GM12878 (cell line): ENCODE measurements at regions not wholly inside any gene's neighbourhood (a gene's known extent, or its start where the extent isn't known, plus 50 kb on each side); places are given as distances from the start of the nearest gene placed in this dataset.

Experiments
- ATAC-seq: fragments of 200-7000 bp; cut with Tn5 transposase; 3 replicates; pipeline ENCODE4 v1.9.1; 2020; ENCODE audit warnings: mild to moderate bottlenecking, moderate library complexity
- BruUV-seq: library from RNA; stranded (reverse); fragments of 400-500 nt; replicated peaks from 2 replicates; lab custom pipeline; 2021; lab: Mats Ljungman, UMichigan
- CTCF ChIA-PET: fragments of 300-600 bp; sonication (Branson Sonifier 250); formaldehyde crosslinking; extraction: SDS; loops from one replicate; lab custom pipeline; 2021; ENCODE audit warnings: inconsistent platforms; lab: Yijun Ruan, JAX
- POLR2A ChIA-PET: fragments of 350-600 bp; formaldehyde crosslinking; extraction: SDS; loops from one replicate; lab custom pipeline; 2021; ENCODE audit warnings: inconsistent platforms; lab: Charles Lee
- RAD21 ChIA-PET: fragments of 300-600 bp; sonication (Branson Sonifier 250); formaldehyde crosslinking; loops from one replicate; lab custom pipeline; 2023; ENCODE audit warnings: antibody characterized with exemption; ENCODE audit not compliant: unreplicated experiment; lab: Charles Lee
- SMC1A ChIA-PET: fragments of 300-600 bp; sonication (Branson Sonifier 250); formaldehyde crosslinking; loops from one replicate; lab custom pipeline; 2023; ENCODE audit not compliant: unreplicated experiment, uncharacterized antibody; lab: Charles Lee
- DNase-seq: peaks from one replicate; pipeline ENCODE4 v3.0.0-alpha.2; 2011; ENCODE audit warnings: low read depth, low spot score
- FAIRE-seq: peaks from 3 replicates; lab custom pipeline; 2011; peaks lifted over from hg19 to GRCh38; lab: Jason Lieb, UNC
- H2AFZ ChIP-seq: 2 replicates; pipeline ENCODE4 v1.6.0; 2011; ENCODE audit warnings: low read depth, low read length, control low read depth; ENCODE audit not compliant: control insufficient read depth
- H3K27ac ChIP-seq: 2 replicates; pipeline ENCODE4 v1.5.1; 2011; ENCODE audit warnings: control low read depth; ENCODE audit not compliant: control insufficient read depth, insufficient read depth
- H3K27me3 ChIP-seq, 2 experiments: replicated peaks in 1 of 2; 2 replicates each; pipeline versions ENCODE4 v1.6.0 to v1.6.1; 2011; ENCODE audit warnings: low read length in 1 of 2; ENCODE audit not compliant: control insufficient read depth in 2 of 2, insufficient read depth in 2 of 2
- H3K36me3 ChIP-seq, 2 experiments: 2 replicates each; pipeline ENCODE4 v1.5.1; 2011; ENCODE audit warnings: low read length in 1 of 2; ENCODE audit not compliant: control insufficient read depth in 2 of 2, insufficient read depth in 2 of 2
- H3K4me1 ChIP-seq: 2 replicates; pipeline ENCODE4 v1.6.1; 2011; ENCODE audit warnings: mild to moderate bottlenecking, low read length, moderate library complexity, mixed read lengths; ENCODE audit not compliant: control insufficient read depth, insufficient read depth
- H3K4me2 ChIP-seq: 2 replicates; pipeline ENCODE4 v1.6.0; 2011; ENCODE audit warnings: control low read depth; ENCODE audit not compliant: control insufficient read depth, insufficient read depth
- H3K4me3 ChIP-seq: fragments of 200-600 bp; sonication (generic); 2 replicates; pipeline ENCODE4 v1.5.1; 2016
- H3K79me2 ChIP-seq: 2 replicates; pipeline ENCODE4 v1.6.0; 2011; ENCODE audit warnings: low read length; ENCODE audit not compliant: control insufficient read depth, insufficient read depth
- H3K9ac ChIP-seq: 2 replicates; pipeline ENCODE4 v1.8.0; 2011; ENCODE audit warnings: low read length, control low read depth, mixed read lengths; ENCODE audit not compliant: control insufficient read depth, insufficient read depth
- H3K9me3 ChIP-seq: replicated peaks from 3 replicates; pipeline ENCODE4 v1.5.1; 2011; ENCODE audit warnings: mild to moderate bottlenecking, low read length; ENCODE audit not compliant: control insufficient read depth, insufficient read depth
- H4K20me1 ChIP-seq: 2 replicates; pipeline ENCODE4 v1.6.0; 2011; ENCODE audit not compliant: control insufficient read depth, insufficient read depth
- ATF7 ChIP-seq: fragments of 450-650 bp; IDR thresholded peaks from 2 replicates; pipeline ENCODE4 v1.6.1; 2016; ENCODE audit warnings: low read depth, mild to moderate bottlenecking
- BCL11A ChIP-seq: IDR thresholded peaks from 2 replicates; pipeline ENCODE4 v1.6.1; 2011; ENCODE audit warnings: low read depth, low read length
- CHD1 ChIP-seq: IDR thresholded peaks from 2 replicates; pipeline ENCODE4 v1.6.1; 2012; ENCODE audit warnings: low read depth, low read length, improper control_type of control experiment
- DPF2 ChIP-seq: fragments of 450-650 bp; IDR thresholded peaks from 2 replicates; pipeline ENCODE4 v1.6.1; 2017; ENCODE audit warnings: mild to moderate bottlenecking
- EP300 ChIP-seq, 2 experiments: fragments of 150-350 bp in 1 of 2; IDR thresholded peaks; 2 replicates each; pipeline ENCODE4 v1.6.1; 2011 to 2012; ENCODE audit warnings: low read depth in 2 of 2, low read length in 2 of 2, borderline replicate concordance in 1 of 2, improper control_type of control experiment in 1 of 2, inconsistent platforms in 1 of 2; ENCODE audit not compliant: control insufficient read depth in 1 of 2
- GATAD2B ChIP-seq: fragments of 450-650 bp; conservative IDR thresholded peaks from 2 replicates; pipeline ENCODE4 v1.6.1; 2017; ENCODE audit warnings: low read depth, mild to moderate bottlenecking, moderate library complexity
- IKZF2 ChIP-seq, 2 experiments: fragments of 450-650 bp; IDR thresholded peaks; 2 replicates each; pipeline ENCODE4 v1.6.1; 2017; ENCODE audit warnings: mild to moderate bottlenecking in 2 of 2, moderate library complexity in 2 of 2
- IRF4 ChIP-seq: IDR thresholded peaks from 2 replicates; pipeline ENCODE4 v1.6.1; 2011; ENCODE audit warnings: low read depth, low read length
- JUND ChIP-seq: IDR thresholded peaks from 2 replicates; pipeline ENCODE4 v1.6.1; 2012; ENCODE audit warnings: low read depth, mild to moderate bottlenecking, low read length, improper control_type of control experiment, moderate library complexity
- RUNX3 ChIP-seq: IDR thresholded peaks from 2 replicates; pipeline ENCODE4 v1.6.1; 2012; ENCODE audit warnings: low read length, inconsistent platforms
- ZNF274 ChIP-seq: IDR thresholded peaks from one replicate; pipeline ENCODE4 v1.8.0; 2011; ENCODE audit not compliant: insufficient read length, insufficient read depth
- WGBS: methylation state at CpG from one replicate; pipeline ENCODE4 v1.1.6; 2016; ENCODE audit warnings: low lambda C conversion rate; ENCODE audit not compliant: insufficient replicate concordance, insufficient coverage; ENCODE audit errors: missing lambda C conversion rate; 5-methylcytosine and 5-hydroxymethylcytosine counted together
- in situ Hi-C: fragments of 300-500 bp; cut with MboI; formaldehyde crosslinking; loops from 9 replicates; pipeline ENCODE4 v1.14.3; 2018; ENCODE audit warnings: mixed read lengths
- intact Hi-C: fragments of 100-400 bp; cut with micrococcal nuclease; formaldehyde crosslinking; loops from one replicate; pipeline ENCODE4 v1.14.2; 2022; ENCODE audit not compliant: unreplicated experiment
- TF ChIP-seq, protein P1 (sequence below): IDR thresholded peaks from 2 replicates; pipeline ENCODE4 v1.6.1; 2012; ENCODE audit warnings: improper control_type of control experiment, low read depth, low read length; ENCODE audit not compliant: insufficient replicate concordance
- TF ChIP-seq, protein P2 (sequence below): fragments of 150-350 bp; IDR thresholded peaks from 2 replicates; pipeline ENCODE4 v1.6.1; 2014; ENCODE audit warnings: mild to moderate bottlenecking, low read depth, low read length

DNA sequence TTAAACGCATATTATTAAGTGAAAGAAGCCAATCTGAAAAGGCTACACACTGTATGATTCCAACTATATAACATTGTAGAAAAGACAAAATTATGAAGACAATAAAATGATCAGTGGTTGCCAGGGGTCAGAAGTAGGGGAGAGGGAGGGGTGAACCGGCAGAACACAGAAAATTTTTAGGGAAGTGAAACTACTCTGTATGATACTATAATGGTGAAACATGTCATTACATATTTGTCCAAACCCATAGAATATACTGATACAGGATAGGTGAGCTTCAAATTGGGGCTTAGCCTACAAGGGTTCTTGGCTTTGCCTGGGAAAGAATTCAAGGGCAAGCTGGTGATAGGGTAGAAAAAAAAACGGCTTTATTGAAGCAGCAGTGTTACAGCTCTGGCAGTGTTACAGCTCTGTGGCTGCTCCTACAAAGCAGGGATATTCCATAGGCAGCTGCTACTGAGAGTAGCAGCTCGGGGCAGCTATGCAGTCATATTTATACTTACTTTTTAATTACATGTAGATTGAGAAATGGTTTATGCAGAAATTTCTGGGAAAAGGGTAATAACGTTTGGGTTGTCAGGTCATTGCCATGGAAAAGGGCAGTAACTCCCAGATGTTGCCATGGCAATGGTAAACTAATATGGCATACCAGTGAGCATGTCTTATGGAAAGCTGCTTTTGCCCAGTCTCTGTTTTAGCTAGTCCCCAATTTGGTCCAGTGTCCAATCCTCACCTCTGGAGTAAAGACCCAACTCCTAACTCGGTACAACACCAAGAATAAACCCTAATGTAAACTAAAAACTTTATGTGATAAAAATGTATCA, 125.1 kb upstream of the SLC25A36 start:
- ATAC-seq = peak; percentile 100
- TF ChIP-seq IRF4 = 0 out of 2 replicates have a peak, but pooled peaks have one; percentile 45
- TF ChIP-seq BCL11A = 0 out of 2 replicates have a peak, but pooled peaks have one; percentile 12
- TF ChIP-seq, protein P1, sequence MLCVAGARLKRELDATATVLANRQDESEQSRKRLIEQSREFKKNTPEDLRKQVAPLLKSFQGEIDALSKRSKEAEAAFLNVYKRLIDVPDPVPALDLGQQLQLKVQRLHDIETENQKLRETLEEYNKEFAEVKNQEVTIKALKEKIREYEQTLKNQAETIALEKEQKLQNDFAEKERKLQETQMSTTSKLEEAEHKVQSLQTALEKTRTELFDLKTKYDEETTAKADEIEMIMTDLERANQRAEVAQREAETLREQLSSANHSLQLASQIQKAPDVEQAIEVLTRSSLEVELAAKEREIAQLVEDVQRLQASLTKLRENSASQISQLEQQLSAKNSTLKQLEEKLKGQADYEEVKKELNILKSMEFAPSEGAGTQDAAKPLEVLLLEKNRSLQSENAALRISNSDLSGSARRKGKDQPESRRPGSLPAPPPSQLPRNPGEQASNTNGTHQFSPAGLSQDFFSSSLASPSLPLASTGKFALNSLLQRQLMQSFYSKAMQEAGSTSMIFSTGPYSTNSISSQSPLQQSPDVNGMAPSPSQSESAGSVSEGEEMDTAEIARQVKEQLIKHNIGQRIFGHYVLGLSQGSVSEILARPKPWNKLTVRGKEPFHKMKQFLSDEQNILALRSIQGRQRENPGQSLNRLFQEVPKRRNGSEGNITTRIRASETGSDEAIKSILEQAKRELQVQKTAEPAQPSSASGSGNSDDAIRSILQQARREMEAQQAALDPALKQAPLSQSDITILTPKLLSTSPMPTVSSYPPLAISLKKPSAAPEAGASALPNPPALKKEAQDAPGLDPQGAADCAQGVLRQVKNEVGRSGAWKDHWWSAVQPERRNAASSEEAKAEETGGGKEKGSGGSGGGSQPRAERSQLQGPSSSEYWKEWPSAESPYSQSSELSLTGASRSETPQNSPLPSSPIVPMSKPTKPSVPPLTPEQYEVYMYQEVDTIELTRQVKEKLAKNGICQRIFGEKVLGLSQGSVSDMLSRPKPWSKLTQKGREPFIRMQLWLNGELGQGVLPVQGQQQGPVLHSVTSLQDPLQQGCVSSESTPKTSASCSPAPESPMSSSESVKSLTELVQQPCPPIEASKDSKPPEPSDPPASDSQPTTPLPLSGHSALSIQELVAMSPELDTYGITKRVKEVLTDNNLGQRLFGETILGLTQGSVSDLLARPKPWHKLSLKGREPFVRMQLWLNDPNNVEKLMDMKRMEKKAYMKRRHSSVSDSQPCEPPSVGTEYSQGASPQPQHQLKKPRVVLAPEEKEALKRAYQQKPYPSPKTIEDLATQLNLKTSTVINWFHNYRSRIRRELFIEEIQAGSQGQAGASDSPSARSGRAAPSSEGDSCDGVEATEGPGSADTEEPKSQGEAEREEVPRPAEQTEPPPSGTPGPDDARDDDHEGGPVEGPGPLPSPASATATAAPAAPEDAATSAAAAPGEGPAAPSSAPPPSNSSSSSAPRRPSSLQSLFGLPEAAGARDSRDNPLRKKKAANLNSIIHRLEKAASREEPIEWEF = no peak
- TF ChIP-seq CHD1 = no peak
- TF ChIP-seq IKZF2 (IDR thresholded peaks at IDR 0.05) = 0 out of 4 replicates have a peak, but pooled peaks of 1 of the 2 experiments have one; percentile 35
- TF ChIP-seq ATF7 = peak; percentile 77
- TF ChIP-seq JUND = no peak
- TF ChIP-seq, protein P2, sequence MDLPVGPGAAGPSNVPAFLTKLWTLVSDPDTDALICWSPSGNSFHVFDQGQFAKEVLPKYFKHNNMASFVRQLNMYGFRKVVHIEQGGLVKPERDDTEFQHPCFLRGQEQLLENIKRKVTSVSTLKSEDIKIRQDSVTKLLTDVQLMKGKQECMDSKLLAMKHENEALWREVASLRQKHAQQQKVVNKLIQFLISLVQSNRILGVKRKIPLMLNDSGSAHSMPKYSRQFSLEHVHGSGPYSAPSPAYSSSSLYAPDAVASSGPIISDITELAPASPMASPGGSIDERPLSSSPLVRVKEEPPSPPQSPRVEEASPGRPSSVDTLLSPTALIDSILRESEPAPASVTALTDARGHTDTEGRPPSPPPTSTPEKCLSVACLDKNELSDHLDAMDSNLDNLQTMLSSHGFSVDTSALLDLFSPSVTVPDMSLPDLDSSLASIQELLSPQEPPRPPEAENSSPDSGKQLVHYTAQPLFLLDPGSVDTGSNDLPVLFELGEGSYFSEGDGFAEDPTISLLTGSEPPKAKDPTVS = no peak
- TF ChIP-seq GATAD2B = no peak
- TF ChIP-seq RUNX3 = peak; percentile 21; the same call in 1 of the 2 replicates
- TF ChIP-seq ZNF274 = no peak
- TF ChIP-seq DPF2 = peak; percentile 70
- peak in 1 of 2 experiments; percentile 40; a peak in 1 of 4 replicates for TF ChIP-seq EP300 (IDR thresholded peaks at IDR 0.05; ENCODE audit: borderline replicate concordance in 1 of 2, control insufficient read depth in 1 of 2, low read depth in 2 of 2, low read length in 2 of 2)

More for the DNA sequence above, 125.1 kb upstream of the SLC25A36 start:
- ChIA-PET POLR2A (interaction anchor here (0.6 kb wide), 1 partner anchor 16 kb away, joined by 3 read pairs; no protein-coding TSS in a partner anchor), SMC1A (interaction anchor here (0.7 to 1.6 kb wide), 9 partner anchors 9 to 685 kb away, joined by 3 to 11 read pairs (median 3); no protein-coding TSS in a partner anchor), CTCF (interaction anchor here (0.6 to 0.7 kb wide), 2 partner anchors 77 to 723 kb away, joined by 3 read pairs; no protein-coding TSS in a partner anchor), RAD21 (interaction anchor here (0.9 to 1.1 kb wide), 3 partner anchors 27 to 62 kb away, joined by 3 read pairs; no protein-coding TSS in a partner anchor)
- BruUV-seq = no TSS peak
- H3K27me3 ChIP-seq = no peaks in the 10 kb centered on the region
- H4K20me1 ChIP-seq = no peaks in the 10 kb centered on the region
- H2AFZ ChIP-seq = no peak overlapping the region
- H3K79me2 ChIP-seq = no peaks in the 10 kb centered on the region
- FAIRE-seq = no peak
- H3K4me1 ChIP-seq = no peaks in the 10 kb centered on the region
- no peak overlapping the region for H3K9ac ChIP-seq
- WGBS = 31% methylated on average over 6 of the region's 6 CpGs
- H3K27ac ChIP-seq = no peak overlapping the region
- intact Hi-C loops = loop anchor here (2.0 to 5.0 kb wide), 2 partner anchors 46 to 49 kb away; no protein-coding TSS in a partner anchor
- no peaks in the 10 kb centered on the region; the same call in 2 of the 3 replicates for H3K9me3 ChIP-seq
- in situ Hi-C loops = no loop called here
- no peak overlapping the region for H3K4me3 ChIP-seq
- no peaks in the 10 kb centered on the region for H3K36me3 ChIP-seq
- DNase-seq = peak; percentile 32
- no peak overlapping the region for H3K4me2 ChIP-seq
